Transverse colon (tissue), 4 donors: ENCODE measurements at regions not wholly inside any gene's neighbourhood (a gene's known extent, or its start where the extent isn't known, plus 50 kb on each side); places are given as distances from the start of the nearest gene placed in this dataset.

Source experiments
- CTCF ChIP-seq, 5 experiments: fragments of 200-600 bp in 3 of 5; fragments of 450-650 bp in 2 of 5; sonication (generic) in 3 of 5; IDR thresholded peaks; 1 replicate in 2 of 5; 2 replicates in 3 of 5; pipeline ENCODE4 v1.5.1; 2016 to 2017; ENCODE audit warnings: antibody characterized with exemption in 5 of 5, inconsistent platforms in 3 of 5, mild to moderate bottlenecking in 2 of 5, moderate library complexity in 1 of 5
- EP300 ChIP-seq: sonication (generic); formaldehyde crosslinking; IDR thresholded peaks from one replicate; pipeline ENCODE4 v1.6.1; 2017; ENCODE audit warnings: antibody characterized with exemption, low read depth
- POLR2AphosphoS5 ChIP-seq, 3 donors: sonication (generic); formaldehyde crosslinking; IDR thresholded peaks; one replicate each; pipeline ENCODE4 v1.6.1; 2016; ENCODE audit warnings: antibody characterized with exemption in 3 of 3

DNA sequence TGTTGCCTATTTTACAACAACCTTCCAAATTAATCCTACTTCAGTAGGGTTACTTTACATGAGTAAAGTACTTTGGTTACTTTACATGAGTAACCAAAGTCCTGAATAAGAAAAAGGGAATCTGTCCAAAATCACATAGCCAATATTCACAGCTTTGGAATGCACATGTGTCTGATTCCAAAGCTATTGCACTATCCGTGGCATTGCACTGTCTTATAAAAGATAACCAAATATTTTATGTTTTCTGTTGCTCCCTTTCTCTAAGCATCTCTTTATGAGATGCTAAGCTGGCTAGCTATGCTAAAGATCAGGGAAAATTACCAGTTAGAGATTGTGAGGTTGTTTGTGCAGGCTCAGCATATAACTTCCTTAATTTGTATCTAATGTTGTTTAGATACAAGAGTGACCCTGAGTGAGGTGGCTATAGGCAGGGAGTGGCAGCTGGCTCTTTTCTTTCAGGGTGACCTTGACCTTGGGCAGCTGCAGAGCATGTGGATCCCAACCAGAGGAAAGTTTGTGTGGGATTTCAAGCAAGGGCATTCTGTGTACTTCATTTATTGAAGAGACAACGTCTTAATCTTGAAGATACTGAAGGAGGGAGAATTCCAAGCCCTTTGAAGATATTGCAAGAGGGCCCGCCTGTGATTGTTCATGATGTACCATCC is 366.1 kb upstream of the ANKRD30A start:
- TF ChIP-seq CTCF (IDR thresholded peaks at IDR 0.05) = no peak
- TF ChIP-seq POLR2AphosphoS5 (IDR thresholded peaks at IDR 0.05) = no peak
- TF ChIP-seq EP300 = no peak
